ENCODE measurements at regions not wholly inside any gene's neighbourhood (a gene's known extent, or its start where the extent isn't known, plus 50 kb on each side); places are given as distances from the start of the nearest gene placed in this dataset.

- 80% methylated on average over 1 of the region's 1 CpG for WGBS (ENCODE audit: missing lambda C conversion rate)
- ChIA-PET CTCF (no interaction called here), POLR2A (no interaction called here)
- ATAC-seq (no peak), DNase-seq (ENCODE audit: low read depth in 1 of 2, low spot score in 1 of 2) (peak in 1 of 2 experiments; percentile 12), FAIRE-seq (no peak)
- no peaks in the 10 kb centered on the region for H3K9me3 ChIP-seq
- H3K4me1 ChIP-seq: no peaks in the 10 kb centered on the region
- TF ChIP-seq EP300 (IDR thresholded peaks at IDR 0.05) (no peak), RNF2 (IDR thresholded peaks at IDR 0.05; ENCODE audit: borderline replicate concordance, low read depth) (no peak), GATA3 (IDR thresholded peaks at IDR 0.05; ENCODE audit: borderline replicate concordance) (no peak), REST (IDR thresholded peaks at IDR 0.05) (no peak), RARB (CRISPR knock-in tag; IDR thresholded peaks at IDR 0.05) (no peak)
- no peak overlapping the region for H3K27ac ChIP-seq
- no peak overlapping the region for H3K4me3 ChIP-seq
- H3K4me2 ChIP-seq: no peak overlapping the region
These were observed 198.5 kb upstream of the FBN2 start for GRCh38 chr5:128736553-128736952.

- ChIA-PET CTCF (no interaction called here), POLR2A (no interaction called here)
- TF ChIP-seq NFE2L2 (conservative IDR thresholded peaks at IDR 0.05; ENCODE audit: low read length) (no peak), BHLHE40 (IDR thresholded peaks at IDR 0.05; ENCODE audit: low read depth, low read length) (no peak), FOSL2 (IDR thresholded peaks at IDR 0.05) (no peak), FOSL2 (CRISPR knock-in tag; IDR thresholded peaks at IDR 0.05) (no peak), ZC3H11A (IDR thresholded peaks at IDR 0.05) (no peak), ZSCAN20 (CRISPR knock-in tag; IDR thresholded peaks at IDR 0.05) (no peak), POLR2A (IDR thresholded peaks at IDR 0.05; ENCODE audit: low read length) (no peak), HMGXB4 (CRISPR knock-in tag; IDR thresholded peaks at IDR 0.05; ENCODE audit: borderline replicate concordance) (no peak), HEYL (CRISPR knock-in tag; IDR thresholded peaks at IDR 0.05) (no peak), NR3C1 (IDR thresholded peaks at IDR 0.05) (no peak), MAZ (IDR thresholded peaks at IDR 0.05; ENCODE audit: borderline replicate concordance, low read depth, low read length) (no peak), KDM1A (IDR thresholded peaks at IDR 0.05; ENCODE audit: low read depth) (no peak), EP300 (IDR thresholded peaks at IDR 0.05) (no peak), NPAS2 (CRISPR knock-in tag; IDR thresholded peaks at IDR 0.05; ENCODE audit: borderline replicate concordance) (no peak), JUNB (IDR thresholded peaks at IDR 0.05) (no peak), MAX (IDR thresholded peaks at IDR 0.05) (no peak)
- FAIRE-seq (no peak), DNase-seq (ENCODE audit: low read depth in 1 of 2, low spot score in 1 of 2) (no peak), ATAC-seq (peak in 1 of 2 experiments; percentile 43; a peak in 1 of 6 replicates)
- no peak overlapping the region for H3K4me2 ChIP-seq
- H3K4me1 ChIP-seq: no peaks in the 10 kb centered on the region
- WGBS (ENCODE audit: missing lambda C conversion rate): 23% methylated on average over 11 of the region's 11 CpGs
- no peak overlapping the region for H3K27ac ChIP-seq
- no peak overlapping the region for H3K4me3 ChIP-seq
- H3K9me3 ChIP-seq: no peaks in the 10 kb centered on the region
These were observed 211.3 kb upstream of the FBN2 start for GRCh38 chr5:128749136-128749898.
